Esophagus squamous epithelium (tissue), 5 donors: ENCODE measurements at regions not wholly inside any gene's neighbourhood (a gene's known extent, or its start where the extent isn't known, plus 50 kb on each side); places are given as distances from the start of the nearest gene placed in this dataset.

Experiments used
- DNase-seq: peaks from one replicate; lab custom pipeline; 2025; lab: John Stamatoyannopoulos, UW
- H3K27ac ChIP-seq, 4 donors: fragments of 200-600 bp; sonication (generic); one replicate each; pipeline ENCODE4 v1.5.1; 2016 to 2019; ENCODE audit warnings: mild to moderate bottlenecking in 1 of 4
- H3K27me3 ChIP-seq, 4 donors: fragments of 200-600 bp; sonication (generic); 1 replicate in 3 of 4; 2 replicates in 1 of 4; pipeline versions ENCODE4 v1.5.1 to v1.6.0; 2017 to 2021; ENCODE audit warnings: antibody characterized with exemption in 1 of 4
- H3K36me3 ChIP-seq, 3 donors: fragments of 200-600 bp; sonication (generic); one replicate each; pipeline ENCODE4 v1.5.1; 2016 to 2019
- H3K4me1 ChIP-seq, 3 donors: fragments of 200-600 bp; sonication (generic); one replicate each; pipeline ENCODE4 v1.5.1; 2017 to 2019
- H3K4me3 ChIP-seq, 4 donors: fragments of 200-600 bp; sonication (generic); 1 replicate in 3 of 4; 2 replicates in 1 of 4; pipeline ENCODE4 v1.5.1; 2016 to 2019; ENCODE audit warnings: mild to moderate bottlenecking in 2 of 4, moderate library complexity in 1 of 4
- H3K9me3 ChIP-seq, 3 donors: fragments of 200-600 bp; sonication (generic); one replicate each; pipeline ENCODE4 v1.5.1; 2016 to 2019
- CTCF ChIP-seq, 6 experiments: fragments of 450-650 bp in 4 of 6; fragments of 200-600 bp in 2 of 6; sonication (generic) in 2 of 6; IDR thresholded peaks; one replicate each; pipeline ENCODE4 v1.5.1; 2016 to 2019; ENCODE audit warnings: antibody characterized with exemption in 6 of 6, mild to moderate bottlenecking in 4 of 6, moderate library complexity in 4 of 6
- POLR2A ChIP-seq, 4 donors: fragments of 450-650 bp; IDR thresholded peaks; one replicate each; pipeline ENCODE4 v1.6.1; 2017; ENCODE audit warnings: antibody characterized with exemption in 4 of 4, mild to moderate bottlenecking in 4 of 4, moderate library complexity in 3 of 4
- WGBS, 2 donors: methylation state at CpG; one replicate each; pipeline ENCODE4 v1.1.5; 2018; 5-methylcytosine and 5-hydroxymethylcytosine counted together
- intact Hi-C: fragments of 100-400 bp; cut with DNase I; formaldehyde crosslinking; loops from one replicate; pipeline ENCODE4 v1.15.0; 2022
- donor health status: DM: yes; HTN: yes; CAD: no.

- Histone ChIP-seq H3K4me1 (no peaks in the 10 kb centered on the region), H3K27ac (no peak overlapping the region), H3K36me3 (no peaks in the 10 kb centered on the region), H3K9me3 (no peaks in the 10 kb centered on the region), H3K4me3 (no peak overlapping the region), H3K27me3 (peaks cover 0 to 4% (median 0%) of the 10 kb centered on the region in 4 donors)
- intact Hi-C loops, result no loop called here
- 54 to 64% methylated on average over 9 of the region's 9 CpGs for WGBS, 2 donors
- DNase-seq, result no peak
- TF ChIP-seq POLR2A (IDR thresholded peaks at IDR 0.05) (no peak), CTCF (IDR thresholded peaks at IDR 0.05) (no peak)
Observed at GRCh38 chr11:134911514-134912180, 499.6 kb upstream of the B3GAT1 start.

- no peak overlapping the region for H3K4me3 ChIP-seq
- intact Hi-C loops, result no loop called here
- TF ChIP-seq POLR2A (IDR thresholded peaks at IDR 0.05), result no peak
- no peak for TF ChIP-seq CTCF (IDR thresholded peaks at IDR 0.05)
- H3K27me3 ChIP-seq, result peaks cover 0 to 4% (median 0%) of the 10 kb centered on the region in 4 donors
- no peaks in the 10 kb centered on the region for H3K4me1 ChIP-seq
- no peak for DNase-seq
- no peaks in the 10 kb centered on the region for H3K9me3 ChIP-seq
- WGBS, 2 donors, result 86 to 90% methylated on average over 4 to 5 of the region's 5 CpGs
- no peak overlapping the region for H3K27ac ChIP-seq
- no peaks in the 10 kb centered on the region for H3K36me3 ChIP-seq
Observed at GRCh38 chr11:134908583-134908982, 496.5 kb upstream of the B3GAT1 start.

GRCh38 chr11:134907636-134908035 lies 495.6 kb upstream of the B3GAT1 start:
- intact Hi-C loops, result no loop called here
- Histone ChIP-seq H3K4me3 (no peak overlapping the region), H3K9me3 (no peaks in the 10 kb centered on the region), H3K27ac (no peak overlapping the region), H3K4me1 (no peaks in the 10 kb centered on the region), H3K36me3 (no peaks in the 10 kb centered on the region), H3K27me3 (peaks cover 0 to 8% (median 0%) of the 10 kb centered on the region in 4 donors)
- DNase-seq, result no peak
- WGBS, 2 donors, result 67 to 94% methylated on average over 1 to 3 of the region's 5 CpGs
- TF ChIP-seq CTCF (IDR thresholded peaks at IDR 0.05) (no peak), POLR2A (IDR thresholded peaks at IDR 0.05) (no peak)

- Histone ChIP-seq H3K27ac (no peak overlapping the region), H3K9me3 (no peaks in the 10 kb centered on the region), H3K27me3 (peaks cover 0 to 13% (median 0%) of the 10 kb centered on the region in 4 donors), H3K4me1 (no peaks in the 10 kb centered on the region), H3K4me3 (no peak overlapping the region), H3K36me3 (no peaks in the 10 kb centered on the region)
- no peak for DNase-seq
- no peak for TF ChIP-seq CTCF (IDR thresholded peaks at IDR 0.05)
- WGBS, 2 donors, result 73 to 74% methylated on average over 18 of the region's 19 CpGs
- intact Hi-C loops, result no loop called here
Observed at GRCh38 chr11:134906356-134906955, 494.4 kb upstream of the B3GAT1 start.

GRCh38 chr11:134905928-134906327 lies 493.9 kb upstream of the B3GAT1 start:
- Histone ChIP-seq H3K9me3 (no peaks in the 10 kb centered on the region), H3K27me3 (peaks cover 0 to 18% (median 0%) of the 10 kb centered on the region in 4 donors), H3K36me3 (no peaks in the 10 kb centered on the region), H3K4me1 (no peaks in the 10 kb centered on the region), H3K27ac (no peak overlapping the region), H3K4me3 (no peak overlapping the region)
- intact Hi-C loops, result no loop called here
- no peak for DNase-seq
- no peak for TF ChIP-seq CTCF (IDR thresholded peaks at IDR 0.05)
- TF ChIP-seq POLR2A (IDR thresholded peaks at IDR 0.05), result no peak
- 40 to 57% methylated on average over 6 to 12 of the region's 14 CpGs for WGBS, 2 donors
